GM23338 (cell line): ENCODE measurements at regions not wholly inside any gene's neighbourhood (a gene's known extent, or its start where the extent isn't known, plus 50 kb on each side); places are given as distances from the start of the nearest gene placed in this dataset.

Experiments used
- ATAC-seq: fragments of 200-7000 bp; cut with Tn5 transposase; 3 replicates; pipeline ENCODE4 v1.9.1; 2020
- DNase-seq: peaks from one replicate; pipeline ENCODE4 v3.0.0-alpha.2; 2015; ENCODE audit warnings: low spot score
- H2AFZ ChIP-seq: fragments of 200-600 bp; sonication (generic); 2 replicates; pipeline ENCODE4 v1.8.0; 2016; ENCODE audit warnings: antibody characterized with exemption, mild to moderate bottlenecking, moderate library complexity
- H3F3A ChIP-seq: fragments of 200-600 bp; sonication (generic); replicated peaks from 2 replicates; pipeline ENCODE4 v1.8.0; 2017; ENCODE audit warnings: antibody characterized with exemption, mixed run types, low read depth
- H3K27ac ChIP-seq: fragments of 200-600 bp; sonication (generic); 2 replicates; pipeline ENCODE4 v1.6.1; 2016; ENCODE audit warnings: low read depth
- H3K27me3 ChIP-seq: fragments of 200-600 bp; sonication (generic); 2 replicates; pipeline ENCODE4 v1.8.0; 2016; ENCODE audit warnings: mild to moderate bottlenecking, mixed run types, moderate library complexity; ENCODE audit not compliant: insufficient read depth
- H3K36me3 ChIP-seq: fragments of 200-600 bp; sonication (generic); 2 replicates; pipeline ENCODE4 v1.8.0; 2016; ENCODE audit warnings: mild to moderate bottlenecking; ENCODE audit not compliant: insufficient read depth
- H3K4me1 ChIP-seq: fragments of 200-600 bp; sonication (generic); 2 replicates; pipeline ENCODE4 v1.8.0; 2016; ENCODE audit warnings: mild to moderate bottlenecking, moderate library complexity; ENCODE audit not compliant: insufficient read depth
- H3K4me2 ChIP-seq: fragments of 200-600 bp; sonication (generic); 2 replicates; pipeline ENCODE4 v1.7.1; 2017; ENCODE audit warnings: mixed run types
- H3K4me3 ChIP-seq: fragments of 200-600 bp; sonication (generic); 2 replicates; pipeline ENCODE4 v1.6.1; 2016; ENCODE audit warnings: mixed run types
- H3K79me2 ChIP-seq: fragments of 200-600 bp; sonication (generic); replicated peaks from 2 replicates; pipeline ENCODE4 v1.8.0; 2017; ENCODE audit warnings: mild to moderate bottlenecking; ENCODE audit not compliant: insufficient read depth
- H3K9me2 ChIP-seq: fragments of 200-600 bp; sonication (generic); 2 replicates; pipeline ENCODE4 v1.8.0; 2017; ENCODE audit not compliant: insufficient read depth
- H4K20me1 ChIP-seq: fragments of 200-600 bp; sonication (generic); replicated peaks from 2 replicates; pipeline ENCODE4 v1.8.0; 2017; ENCODE audit warnings: mild to moderate bottlenecking; ENCODE audit not compliant: insufficient read depth
- H3K27ac Mint-ChIP-seq: 2 replicates; pipeline ENCODE4 v1.8.0; 2020; ENCODE audit warnings: inconsistent platforms, mild to moderate bottlenecking, moderate library complexity, mixed read lengths
- H3K27me3 Mint-ChIP-seq: 3 replicates; pipeline ENCODE4 v1.8.0; 2022; ENCODE audit warnings: low read depth, mild to moderate bottlenecking, moderate library complexity, mixed read lengths, inconsistent platforms; ENCODE audit not compliant: insufficient read depth, poor library complexity
- H3K36me3 Mint-ChIP-seq: 3 replicates; pipeline ENCODE4 v1.8.0; 2021; ENCODE audit warnings: low read depth, mild to moderate bottlenecking, inconsistent platforms, moderate library complexity, mixed read lengths
- H3K4me1 Mint-ChIP-seq: 3 replicates; pipeline ENCODE4 v1.8.0; 2020; ENCODE audit warnings: mild to moderate bottlenecking, inconsistent platforms, mixed read lengths
- H3K4me3 Mint-ChIP-seq: 3 replicates; pipeline ENCODE4 v1.8.0; 2021; ENCODE audit warnings: moderate library complexity, mild to moderate bottlenecking, inconsistent platforms, mixed read lengths
- H3K9me3 Mint-ChIP-seq: 3 replicates; pipeline ENCODE4 v1.8.0; 2020; ENCODE audit warnings: moderate library complexity, mild to moderate bottlenecking, inconsistent platforms, mixed read lengths
- CREB1 ChIP-seq: fragments of 250-450 bp; sonication (Bioruptor Pico); IDR thresholded peaks from 2 replicates; pipeline ENCODE4 v1.5.0; 2020; ENCODE audit warnings: low read depth, mild to moderate bottlenecking, moderate library complexity
- EZH2 ChIP-seq: fragments of 200-600 bp; sonication (generic); IDR thresholded peaks from one replicate; pipeline ENCODE4 v1.8.0; 2017; ENCODE audit warnings: antibody characterized with exemption, mild to moderate bottlenecking, low read depth; ENCODE audit not compliant: unreplicated experiment
- EZH2phosphoT487 ChIP-seq: fragments of 200-600 bp; sonication (generic); IDR thresholded peaks from one replicate; pipeline ENCODE4 v1.8.1; 2018; ENCODE audit warnings: antibody characterized with exemption; ENCODE audit not compliant: unreplicated experiment
- JUNB ChIP-seq: IDR thresholded peaks from one replicate; pipeline ENCODE4 v1.6.1; 2016; ENCODE audit warnings: antibody characterized with exemption; ENCODE audit not compliant: unreplicated experiment
- NANOG ChIP-seq: IDR thresholded peaks from 2 replicates; pipeline ENCODE4 v1.6.1; 2016; ENCODE audit warnings: antibody characterized with exemption, borderline replicate concordance
- POLR2AphosphoS5 ChIP-seq: IDR thresholded peaks from 2 replicates; pipeline ENCODE4 v1.6.1; 2016; ENCODE audit warnings: antibody characterized with exemption, low read depth
- STAT1 ChIP-seq: IDR thresholded peaks from one replicate; pipeline ENCODE4 v1.6.1; 2016; ENCODE audit warnings: antibody characterized with exemption; ENCODE audit not compliant: unreplicated experiment
- ZNF114 ChIP-seq: fragments of 250-450 bp; sonication (Bioruptor Pico); IDR thresholded peaks from 2 replicates; pipeline ENCODE4 v1.5.0; 2020; ENCODE audit warnings: mild to moderate bottlenecking, moderate library complexity
- ZNF331 ChIP-seq: fragments of 250-450 bp; sonication (Bioruptor Pico); IDR thresholded peaks from 2 replicates; pipeline ENCODE4 v1.5.0; 2020; ENCODE audit warnings: low read depth, mild to moderate bottlenecking, moderate library complexity
- TF ChIP-seq, protein P1 (sequence below): fragments of 250-450 bp; sonication (Bioruptor Pico); IDR thresholded peaks from 2 replicates; pipeline ENCODE4 v1.5.0; 2020; ENCODE audit warnings: mild to moderate bottlenecking, moderate library complexity
- TF ChIP-seq, protein P2 (sequence below): IDR thresholded peaks from one replicate; pipeline ENCODE4 v1.6.1; 2018; ENCODE audit warnings: antibody characterized with exemption; ENCODE audit not compliant: unreplicated experiment
- TF ChIP-seq, protein P3 (sequence below), 2 experiments: fragments of 200-600 bp in 1 of 2; sonication (generic) in 1 of 2; conservative IDR thresholded peaks; 2 replicates each; pipeline versions ENCODE4 v1.5.1 to v1.6.1; 2016 to 2017; ENCODE audit warnings: antibody characterized with exemption in 2 of 2, low read depth in 2 of 2, mild to moderate bottlenecking in 2 of 2, moderate library complexity in 1 of 2
- TF ChIP-seq, protein P4 (sequence below): IDR thresholded peaks from 2 replicates; pipeline ENCODE4 v1.6.1; 2016; ENCODE audit warnings: antibody characterized with exemption

DNA sequence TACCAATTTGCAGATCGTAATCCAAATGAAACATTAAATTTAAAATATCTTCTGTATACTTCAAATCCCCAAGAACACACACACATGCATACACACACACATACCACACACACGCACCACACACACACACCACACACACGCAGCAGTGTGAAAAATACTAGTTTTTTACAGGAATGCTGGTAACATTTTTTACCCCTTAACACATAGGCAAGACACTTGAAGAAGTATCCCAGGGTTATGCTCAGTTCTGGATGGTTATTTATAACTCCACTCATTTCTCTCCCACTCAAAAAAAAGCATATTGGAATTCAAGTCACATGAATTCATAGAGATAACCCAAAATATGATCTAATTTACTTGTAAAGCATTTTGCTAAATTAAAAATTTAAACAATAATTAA, 325.5 kb upstream of the SLC7A11 start:
- peaks cover 2% of the 10 kb centered on the region for H3K27me3 Mint-ChIP-seq
- no peaks in the 10 kb centered on the region for H3K36me3 ChIP-seq
- H3K4me3 ChIP-seq: no peak overlapping the region
- no peaks in the 10 kb centered on the region for H3K9me3 Mint-ChIP-seq
- H3K4me1 Mint-ChIP-seq: no peaks in the 10 kb centered on the region
- H4K20me1 ChIP-seq: no peaks in the 10 kb centered on the region
- ATAC-seq: no peak
- H3K9me2 ChIP-seq: no peaks in the 10 kb centered on the region
- no peak overlapping the region for H3K4me3 Mint-ChIP-seq
- TF ChIP-seq, protein P1, sequence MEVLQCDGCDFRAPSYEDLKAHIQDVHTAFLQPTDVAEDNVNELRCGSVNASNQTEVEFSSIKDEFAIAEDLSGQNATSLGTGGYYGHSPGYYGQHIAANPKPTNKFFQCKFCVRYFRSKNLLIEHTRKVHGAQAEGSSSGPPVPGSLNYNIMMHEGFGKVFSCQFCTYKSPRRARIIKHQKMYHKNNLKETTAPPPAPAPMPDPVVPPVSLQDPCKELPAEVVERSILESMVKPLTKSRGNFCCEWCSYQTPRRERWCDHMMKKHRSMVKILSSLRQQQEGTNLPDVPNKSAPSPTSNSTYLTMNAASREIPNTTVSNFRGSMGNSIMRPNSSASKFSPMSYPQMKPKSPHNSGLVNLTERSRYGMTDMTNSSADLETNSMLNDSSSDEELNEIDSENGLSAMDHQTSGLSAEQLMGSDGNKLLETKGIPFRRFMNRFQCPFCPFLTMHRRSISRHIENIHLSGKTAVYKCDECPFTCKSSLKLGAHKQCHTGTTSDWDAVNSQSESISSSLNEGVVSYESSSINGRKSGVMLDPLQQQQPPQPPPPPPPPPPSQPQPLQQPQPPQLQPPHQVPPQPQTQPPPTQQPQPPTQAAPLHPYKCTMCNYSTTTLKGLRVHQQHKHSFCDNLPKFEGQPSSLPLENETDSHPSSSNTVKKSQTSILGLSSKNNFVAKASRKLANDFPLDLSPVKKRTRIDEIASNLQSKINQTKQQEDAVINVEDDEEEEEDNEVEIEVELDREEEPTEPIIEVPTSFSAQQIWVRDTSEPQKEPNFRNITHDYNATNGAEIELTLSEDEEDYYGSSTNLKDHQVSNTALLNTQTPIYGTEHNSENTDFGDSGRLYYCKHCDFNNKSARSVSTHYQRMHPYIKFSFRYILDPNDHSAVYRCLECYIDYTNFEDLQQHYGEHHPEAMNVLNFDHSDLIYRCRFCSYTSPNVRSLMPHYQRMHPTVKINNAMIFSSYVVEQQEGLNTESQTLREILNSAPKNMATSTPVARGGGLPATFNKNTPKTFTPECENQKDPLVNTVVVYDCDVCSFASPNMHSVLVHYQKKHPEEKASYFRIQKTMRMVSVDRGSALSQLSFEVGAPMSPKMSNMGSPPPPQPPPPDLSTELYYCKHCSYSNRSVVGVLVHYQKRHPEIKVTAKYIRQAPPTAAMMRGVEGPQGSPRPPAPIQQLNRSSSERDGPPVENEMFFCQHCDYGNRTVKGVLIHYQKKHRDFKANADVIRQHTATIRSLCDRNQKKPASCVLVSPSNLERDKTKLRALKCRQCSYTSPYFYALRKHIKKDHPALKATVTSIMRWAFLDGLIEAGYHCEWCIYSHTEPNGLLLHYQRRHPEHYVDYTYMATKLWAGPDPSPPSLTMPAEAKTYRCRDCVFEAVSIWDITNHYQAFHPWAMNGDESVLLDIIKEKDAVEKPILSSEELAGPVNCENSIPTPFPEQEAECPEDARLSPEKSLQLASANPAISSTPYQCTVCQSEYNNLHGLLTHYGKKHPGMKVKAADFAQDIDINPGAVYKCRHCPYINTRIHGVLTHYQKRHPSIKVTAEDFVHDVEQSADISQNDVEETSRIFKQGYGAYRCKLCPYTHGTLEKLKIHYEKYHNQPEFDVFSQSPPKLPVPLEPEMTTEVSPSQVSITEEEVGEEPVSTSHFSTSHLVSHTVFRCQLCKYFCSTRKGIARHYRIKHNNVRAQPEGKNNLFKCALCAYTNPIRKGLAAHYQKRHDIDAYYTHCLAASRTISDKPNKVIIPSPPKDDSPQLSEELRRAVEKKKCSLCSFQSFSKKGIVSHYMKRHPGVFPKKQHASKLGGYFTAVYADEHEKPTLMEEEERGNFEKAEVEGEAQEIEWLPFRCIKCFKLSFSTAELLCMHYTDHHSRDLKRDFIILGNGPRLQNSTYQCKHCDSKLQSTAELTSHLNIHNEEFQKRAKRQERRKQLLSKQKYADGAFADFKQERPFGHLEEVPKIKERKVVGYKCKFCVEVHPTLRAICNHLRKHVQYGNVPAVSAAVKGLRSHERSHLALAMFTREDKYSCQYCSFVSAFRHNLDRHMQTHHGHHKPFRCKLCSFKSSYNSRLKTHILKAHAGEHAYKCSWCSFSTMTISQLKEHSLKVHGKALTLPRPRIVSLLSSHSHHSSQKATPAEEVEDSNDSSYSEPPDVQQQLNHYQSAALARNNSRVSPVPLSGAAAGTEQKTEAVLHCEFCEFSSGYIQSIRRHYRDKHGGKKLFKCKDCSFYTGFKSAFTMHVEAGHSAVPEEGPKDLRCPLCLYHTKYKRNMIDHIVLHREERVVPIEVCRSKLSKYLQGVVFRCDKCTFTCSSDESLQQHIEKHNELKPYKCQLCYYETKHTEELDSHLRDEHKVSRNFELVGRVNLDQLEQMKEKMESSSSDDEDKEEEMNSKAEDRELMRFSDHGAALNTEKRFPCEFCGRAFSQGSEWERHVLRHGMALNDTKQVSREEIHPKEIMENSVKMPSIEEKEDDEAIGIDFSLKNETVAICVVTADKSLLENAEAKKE (CRISPR knock-in tag): no peak
- TF ChIP-seq ZNF114 (CRISPR knock-in tag) (no peak), STAT1 (no peak), NANOG (no peak), JUNB (no peak), EZH2 (no peak), CREB1 (no peak), ZNF331 (CRISPR knock-in tag) (no peak), EZH2phosphoT487 (no peak), POLR2AphosphoS5 (no peak)
- TF ChIP-seq, protein P2, sequence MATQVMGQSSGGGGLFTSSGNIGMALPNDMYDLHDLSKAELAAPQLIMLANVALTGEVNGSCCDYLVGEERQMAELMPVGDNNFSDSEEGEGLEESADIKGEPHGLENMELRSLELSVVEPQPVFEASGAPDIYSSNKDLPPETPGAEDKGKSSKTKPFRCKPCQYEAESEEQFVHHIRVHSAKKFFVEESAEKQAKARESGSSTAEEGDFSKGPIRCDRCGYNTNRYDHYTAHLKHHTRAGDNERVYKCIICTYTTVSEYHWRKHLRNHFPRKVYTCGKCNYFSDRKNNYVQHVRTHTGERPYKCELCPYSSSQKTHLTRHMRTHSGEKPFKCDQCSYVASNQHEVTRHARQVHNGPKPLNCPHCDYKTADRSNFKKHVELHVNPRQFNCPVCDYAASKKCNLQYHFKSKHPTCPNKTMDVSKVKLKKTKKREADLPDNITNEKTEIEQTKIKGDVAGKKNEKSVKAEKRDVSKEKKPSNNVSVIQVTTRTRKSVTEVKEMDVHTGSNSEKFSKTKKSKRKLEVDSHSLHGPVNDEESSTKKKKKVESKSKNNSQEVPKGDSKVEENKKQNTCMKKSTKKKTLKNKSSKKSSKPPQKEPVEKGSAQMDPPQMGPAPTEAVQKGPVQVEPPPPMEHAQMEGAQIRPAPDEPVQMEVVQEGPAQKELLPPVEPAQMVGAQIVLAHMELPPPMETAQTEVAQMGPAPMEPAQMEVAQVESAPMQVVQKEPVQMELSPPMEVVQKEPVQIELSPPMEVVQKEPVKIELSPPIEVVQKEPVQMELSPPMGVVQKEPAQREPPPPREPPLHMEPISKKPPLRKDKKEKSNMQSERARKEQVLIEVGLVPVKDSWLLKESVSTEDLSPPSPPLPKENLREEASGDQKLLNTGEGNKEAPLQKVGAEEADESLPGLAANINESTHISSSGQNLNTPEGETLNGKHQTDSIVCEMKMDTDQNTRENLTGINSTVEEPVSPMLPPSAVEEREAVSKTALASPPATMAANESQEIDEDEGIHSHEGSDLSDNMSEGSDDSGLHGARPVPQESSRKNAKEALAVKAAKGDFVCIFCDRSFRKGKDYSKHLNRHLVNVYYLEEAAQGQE: no peak
- TF ChIP-seq, protein P3, sequence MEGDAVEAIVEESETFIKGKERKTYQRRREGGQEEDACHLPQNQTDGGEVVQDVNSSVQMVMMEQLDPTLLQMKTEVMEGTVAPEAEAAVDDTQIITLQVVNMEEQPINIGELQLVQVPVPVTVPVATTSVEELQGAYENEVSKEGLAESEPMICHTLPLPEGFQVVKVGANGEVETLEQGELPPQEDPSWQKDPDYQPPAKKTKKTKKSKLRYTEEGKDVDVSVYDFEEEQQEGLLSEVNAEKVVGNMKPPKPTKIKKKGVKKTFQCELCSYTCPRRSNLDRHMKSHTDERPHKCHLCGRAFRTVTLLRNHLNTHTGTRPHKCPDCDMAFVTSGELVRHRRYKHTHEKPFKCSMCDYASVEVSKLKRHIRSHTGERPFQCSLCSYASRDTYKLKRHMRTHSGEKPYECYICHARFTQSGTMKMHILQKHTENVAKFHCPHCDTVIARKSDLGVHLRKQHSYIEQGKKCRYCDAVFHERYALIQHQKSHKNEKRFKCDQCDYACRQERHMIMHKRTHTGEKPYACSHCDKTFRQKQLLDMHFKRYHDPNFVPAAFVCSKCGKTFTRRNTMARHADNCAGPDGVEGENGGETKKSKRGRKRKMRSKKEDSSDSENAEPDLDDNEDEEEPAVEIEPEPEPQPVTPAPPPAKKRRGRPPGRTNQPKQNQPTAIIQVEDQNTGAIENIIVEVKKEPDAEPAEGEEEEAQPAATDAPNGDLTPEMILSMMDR (conservative IDR thresholded peaks at IDR 0.05; ENCODE audit: low read depth in 2 of 2): no peak
- TF ChIP-seq, protein P4, sequence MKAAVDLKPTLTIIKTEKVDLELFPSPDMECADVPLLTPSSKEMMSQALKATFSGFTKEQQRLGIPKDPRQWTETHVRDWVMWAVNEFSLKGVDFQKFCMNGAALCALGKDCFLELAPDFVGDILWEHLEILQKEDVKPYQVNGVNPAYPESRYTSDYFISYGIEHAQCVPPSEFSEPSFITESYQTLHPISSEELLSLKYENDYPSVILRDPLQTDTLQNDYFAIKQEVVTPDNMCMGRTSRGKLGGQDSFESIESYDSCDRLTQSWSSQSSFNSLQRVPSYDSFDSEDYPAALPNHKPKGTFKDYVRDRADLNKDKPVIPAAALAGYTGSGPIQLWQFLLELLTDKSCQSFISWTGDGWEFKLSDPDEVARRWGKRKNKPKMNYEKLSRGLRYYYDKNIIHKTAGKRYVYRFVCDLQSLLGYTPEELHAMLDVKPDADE: no peak
- H3F3A ChIP-seq: no peaks in the 10 kb centered on the region
- peaks cover 3% of the 10 kb centered on the region; the same call in 1 of the 2 replicates for H3K4me1 ChIP-seq
- H3K27me3 ChIP-seq: no peaks in the 10 kb centered on the region
- no peaks in the 10 kb centered on the region for H3K36me3 Mint-ChIP-seq
- H2AFZ ChIP-seq: no peak overlapping the region
- DNase-seq: no peak
- no peak overlapping the region for H3K4me2 ChIP-seq
- no peak overlapping the region for H3K27ac ChIP-seq
- no peak overlapping the region for H3K27ac Mint-ChIP-seq
- no peaks in the 10 kb centered on the region for H3K79me2 ChIP-seq
